ENCODE measurements at regions not wholly inside any gene's neighbourhood (a gene's known extent, or its start where the extent isn't known, plus 50 kb on each side); places are given as distances from the start of the nearest gene placed in this dataset.
"Not testable (repeated sequence)": the region's sequence is repeated elsewhere in the genome, so short reads cannot be mapped to it uniquely, and the experiment has no call there.

GRCh38 chr1:228611707-228612106 is 123.6 kb upstream of the RHOU start:
- H3K27ac ChIP-seq; H3K9me3 ChIP-seq (ENCODE audit: control insufficient read depth, low read length); H3K4me1 ChIP-seq; H3K4me3 ChIP-seq (ENCODE audit: low read depth, low read length); H2AFZ ChIP-seq; H3K79me2 ChIP-seq; H3K36me3 ChIP-seq (ENCODE audit: control insufficient read depth, insufficient read depth, low read length); H3K9ac ChIP-seq; H3K4me2 ChIP-seq (ENCODE audit: low read length); H3K27me3 ChIP-seq (ENCODE audit: control insufficient read depth, insufficient read depth, low read length): not testable (repeated sequence)

- not testable (repeated sequence) for H3K36me3 ChIP-seq (ENCODE audit: control insufficient read depth, insufficient read depth, low read length); H3K27ac ChIP-seq; H3K4me1 ChIP-seq; H3K27me3 ChIP-seq (ENCODE audit: control insufficient read depth, insufficient read depth, low read length); H3K9me3 ChIP-seq (ENCODE audit: control insufficient read depth, low read length); H3K4me3 ChIP-seq (ENCODE audit: low read depth, low read length); H2AFZ ChIP-seq; H3K79me2 ChIP-seq; H3K4me2 ChIP-seq (ENCODE audit: low read length); H3K9ac ChIP-seq
These were observed 113.1 kb upstream of the RHOU start for GRCh38 chr1:228622002-228622716.

- H3K79me2 ChIP-seq; H3K27me3 ChIP-seq (ENCODE audit: control insufficient read depth, insufficient read depth, low read length); H3K4me2 ChIP-seq (ENCODE audit: low read length); H3K4me3 ChIP-seq (ENCODE audit: low read depth, low read length); H3K4me1 ChIP-seq; H3K9ac ChIP-seq; H3K36me3 ChIP-seq (ENCODE audit: control insufficient read depth, insufficient read depth, low read length); H2AFZ ChIP-seq; H3K27ac ChIP-seq; H3K9me3 ChIP-seq (ENCODE audit: control insufficient read depth, low read length): not testable (repeated sequence)
These were observed 108.8 kb upstream of the RHOU start for GRCh38 chr1:228626481-228626880.

GRCh38 chr1:228632858-228633257 is 102.4 kb upstream of the RHOU start:
- H3K4me2 ChIP-seq (ENCODE audit: low read length); H3K4me1 ChIP-seq; H3K9me3 ChIP-seq (ENCODE audit: control insufficient read depth, low read length); H2AFZ ChIP-seq; H3K4me3 ChIP-seq (ENCODE audit: low read depth, low read length); H3K9ac ChIP-seq; H3K79me2 ChIP-seq; H3K27me3 ChIP-seq (ENCODE audit: control insufficient read depth, insufficient read depth, low read length); H3K36me3 ChIP-seq (ENCODE audit: control insufficient read depth, insufficient read depth, low read length); H3K27ac ChIP-seq: not testable (repeated sequence)

- H3K4me3 ChIP-seq (ENCODE audit: low read depth, low read length); H3K4me1 ChIP-seq; H3K4me2 ChIP-seq (ENCODE audit: low read length); H3K79me2 ChIP-seq; H2AFZ ChIP-seq; H3K36me3 ChIP-seq (ENCODE audit: control insufficient read depth, insufficient read depth, low read length); H3K27me3 ChIP-seq (ENCODE audit: control insufficient read depth, insufficient read depth, low read length); H3K9me3 ChIP-seq (ENCODE audit: control insufficient read depth, low read length); H3K27ac ChIP-seq; H3K9ac ChIP-seq: not testable (repeated sequence)
These were observed 100.0 kb upstream of the RHOU start for GRCh38 chr1:228635304-228635703.

GRCh38 chr1:228637529-228637928 is 97.8 kb upstream of the RHOU start:
- not testable (repeated sequence) for H3K36me3 ChIP-seq (ENCODE audit: control insufficient read depth, insufficient read depth, low read length); H3K4me1 ChIP-seq; H3K27ac ChIP-seq; H3K27me3 ChIP-seq (ENCODE audit: control insufficient read depth, insufficient read depth, low read length); H3K9ac ChIP-seq; H3K4me3 ChIP-seq (ENCODE audit: low read depth, low read length); H3K79me2 ChIP-seq; H3K4me2 ChIP-seq (ENCODE audit: low read length); H2AFZ ChIP-seq; H3K9me3 ChIP-seq (ENCODE audit: control insufficient read depth, low read length)

- Histone ChIP-seq H3K9ac (no peak overlapping the region), H3K27ac (no peak overlapping the region)
These were observed 88.4 kb upstream of the RHOU start for GRCh38 chr1:228646717-228647522.

More at GRCh38 chr1:228646717-228647522, 88.4 kb upstream of the RHOU start:
- peak overlapping the region; percentile 83 for H3K4me2 ChIP-seq (ENCODE audit: low read length)
- peaks cover 2% of the 10 kb centered on the region for H3K27me3 ChIP-seq (ENCODE audit: control insufficient read depth, insufficient read depth, low read length)
- H3K36me3 ChIP-seq (ENCODE audit: control insufficient read depth, insufficient read depth, low read length), result no peaks in the 10 kb centered on the region
- H3K79me2 ChIP-seq, result no peaks in the 10 kb centered on the region
- no peaks in the 10 kb centered on the region for H3K9me3 ChIP-seq (ENCODE audit: control insufficient read depth, low read length)
- TF ChIP-seq CTCF (IDR thresholded peaks at IDR 0.05), result no peak
- no peaks in the 10 kb centered on the region for H3K4me1 ChIP-seq
- H2AFZ ChIP-seq, result no peak overlapping the region
- peak overlapping the region; percentile 55 for H3K4me3 ChIP-seq (ENCODE audit: low read depth, low read length)
